OCI-LY1 (cell line): ENCODE measurements at regions not wholly inside any gene's neighbourhood (a gene's known extent, or its start where the extent isn't known, plus 50 kb on each side); places are given as distances from the start of the nearest gene placed in this dataset.

Experiments used
- H2AFZ ChIP-seq: fragments of 200-600 bp; sonication (generic), shearing (Covaris generic); 2 replicates; pipeline ENCODE4 v1.6.0; 2014; ENCODE audit warnings: antibody characterized with exemption, mild to moderate bottlenecking, low read length
- H3F3A ChIP-seq: fragments of 200-600 bp; sonication (generic), shearing (Covaris generic); 2 replicates; pipeline ENCODE4 v1.6.0; 2014; ENCODE audit warnings: mild to moderate bottlenecking, antibody characterized with exemption, low read length, moderate library complexity; ENCODE audit not compliant: insufficient read depth
- H3K27ac ChIP-seq: fragments of 200-600 bp; sonication (generic); 2 replicates; pipeline ENCODE4 v1.5.1; 2014; ENCODE audit warnings: low read length, mixed run types, mild to moderate bottlenecking, low read depth; ENCODE audit not compliant: poor library complexity, severe bottlenecking
- H3K27me3 ChIP-seq: fragments of 200-600 bp; sonication (generic); 2 replicates; pipeline ENCODE4 v1.6.0; 2014; ENCODE audit warnings: antibody characterized with exemption, mild to moderate bottlenecking, low read length, moderate library complexity; ENCODE audit not compliant: insufficient read depth
- H3K36me3 ChIP-seq: fragments of 200-600 bp; sonication (generic); 2 replicates; pipeline ENCODE4 v1.6.1; 2014; ENCODE audit warnings: mild to moderate bottlenecking, antibody characterized with exemption, low read length, moderate library complexity, mixed read lengths; ENCODE audit not compliant: insufficient read depth
- H3K4me1 ChIP-seq: fragments of 200-600 bp; sonication (generic); 2 replicates; pipeline ENCODE4 v1.5.1; 2014; ENCODE audit warnings: mild to moderate bottlenecking, low read length, moderate library complexity; ENCODE audit not compliant: insufficient read depth, severe bottlenecking
- H3K4me2 ChIP-seq: fragments of 200-600 bp; sonication (generic), shearing (Covaris generic); 2 replicates; pipeline ENCODE4 v1.6.1; 2014; ENCODE audit warnings: low read length
- H3K4me3 ChIP-seq: fragments of 200-600 bp; sonication (generic); 2 replicates; pipeline ENCODE4 v1.5.1; 2014; ENCODE audit warnings: low read length, low read depth, mild to moderate bottlenecking, mixed read lengths; ENCODE audit not compliant: poor library complexity, severe bottlenecking
- H3K79me2 ChIP-seq: fragments of 200-600 bp; shearing (Covaris generic); 2 replicates; pipeline ENCODE4 v1.6.1; 2016; ENCODE audit warnings: mixed run types, low read length, mixed read lengths; ENCODE audit not compliant: insufficient read depth
- H3K9ac ChIP-seq: fragments of 200-600 bp; sonication (generic), shearing (Covaris generic); 2 replicates; pipeline ENCODE4 v1.6.1; 2014; ENCODE audit warnings: mild to moderate bottlenecking, low read length, mixed read lengths
- H3K9me2 ChIP-seq: fragments of 200-600 bp; sonication (generic), shearing (Covaris generic); 2 replicates; pipeline ENCODE4 v1.6.1; 2014; ENCODE audit warnings: low read depth, mild to moderate bottlenecking, low read length, mixed read lengths
- H3K9me3 ChIP-seq: fragments of 200-600 bp; shearing (Covaris generic); 2 replicates; pipeline ENCODE4 v1.6.1; 2014; ENCODE audit warnings: low read length, mixed read lengths
- H4K20me1 ChIP-seq: fragments of 200-600 bp; sonication (generic), shearing (Covaris generic); 2 replicates; pipeline ENCODE4 v1.6.0; 2016; ENCODE audit warnings: mild to moderate bottlenecking, low read length; ENCODE audit not compliant: insufficient read depth
- CTCF ChIP-seq: fragments of 200-600 bp; sonication (generic), shearing (Covaris generic); IDR thresholded peaks from 2 replicates; pipeline ENCODE4 v1.5.1; 2017; ENCODE audit warnings: mild to moderate bottlenecking, antibody characterized with exemption, low read length, moderate library complexity, mixed read lengths
- EZH2 ChIP-seq: fragments of 200-600 bp; sonication (generic), shearing (Covaris generic); IDR thresholded peaks from 2 replicates; pipeline ENCODE4 v1.8.0; 2017; ENCODE audit warnings: borderline replicate concordance, mixed run types, mild to moderate bottlenecking, antibody characterized with exemption, low read length, moderate library complexity, mixed read lengths

DNA sequence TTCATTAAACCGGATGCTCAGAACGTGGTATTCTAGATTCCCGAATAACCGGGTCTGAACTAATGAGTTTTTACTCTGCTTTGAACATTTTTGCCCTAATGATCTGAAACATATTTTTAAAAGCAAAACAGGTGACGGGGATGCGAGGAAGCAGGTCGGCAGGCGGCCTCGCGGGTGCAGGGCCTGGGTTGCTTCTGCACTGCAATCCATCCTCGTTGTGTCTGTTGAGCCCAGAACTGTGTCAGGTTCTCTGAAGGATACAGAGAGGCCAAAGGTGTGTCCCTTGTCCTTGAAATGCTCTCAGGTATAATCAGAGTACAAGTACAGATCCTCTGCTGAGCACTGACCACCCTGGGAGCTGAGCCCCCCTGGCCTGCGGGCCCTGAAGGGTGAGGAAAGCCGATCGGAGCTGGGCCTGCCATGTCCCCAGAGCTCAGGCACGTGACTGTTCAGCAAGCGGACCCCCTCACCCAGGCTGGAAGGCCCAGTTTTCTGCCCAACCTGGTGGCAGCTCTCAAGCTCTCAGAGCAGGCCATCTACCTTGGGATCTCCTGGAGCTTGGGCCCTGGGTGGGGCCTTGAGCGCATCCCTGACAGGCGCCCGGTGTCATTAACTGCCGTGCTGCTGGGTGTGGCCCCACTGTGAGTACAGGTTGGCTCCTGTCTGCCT, 151.8 kb downstream of the OLFM1 start:
- Histone ChIP-seq H3K9me2 (no peaks in the 10 kb centered on the region), H3K36me3 (no peaks in the 10 kb centered on the region), H3K27ac (no peak overlapping the region), H3K4me3 (no peak overlapping the region), H4K20me1 (no peaks in the 10 kb centered on the region), H3K27me3 (0 out of 2 replicates have a peak, but pooled peaks cover under 1% of the 10 kb centered on the region), H3K9ac (no peak overlapping the region), H3F3A (no peaks in the 10 kb centered on the region), H3K4me2 (no peak overlapping the region), H3K79me2 (no peaks in the 10 kb centered on the region), H2AFZ (no peak overlapping the region), H3K4me1 (no peaks in the 10 kb centered on the region), H3K9me3 (no peaks in the 10 kb centered on the region)
- TF ChIP-seq CTCF (no peak), EZH2 (no peak)

GRCh38 chr9:135239769-135240141, 152.3 kb downstream of the OLFM1 start:
- Histone ChIP-seq H3K9me3 (no peaks in the 10 kb centered on the region), H3K79me2 (no peaks in the 10 kb centered on the region), H3K27me3 (no peaks in the 10 kb centered on the region), H3K27ac (no peak overlapping the region), H3K36me3 (no peaks in the 10 kb centered on the region), H4K20me1 (no peaks in the 10 kb centered on the region), H2AFZ (no peak overlapping the region), H3K4me1 (no peaks in the 10 kb centered on the region), H3K4me2 (no peak overlapping the region), H3K4me3 (no peak overlapping the region), H3K9ac (no peak overlapping the region), H3F3A (no peaks in the 10 kb centered on the region), H3K9me2 (no peaks in the 10 kb centered on the region)
- TF ChIP-seq CTCF, result no peak
- no peak for TF ChIP-seq EZH2

DNA sequence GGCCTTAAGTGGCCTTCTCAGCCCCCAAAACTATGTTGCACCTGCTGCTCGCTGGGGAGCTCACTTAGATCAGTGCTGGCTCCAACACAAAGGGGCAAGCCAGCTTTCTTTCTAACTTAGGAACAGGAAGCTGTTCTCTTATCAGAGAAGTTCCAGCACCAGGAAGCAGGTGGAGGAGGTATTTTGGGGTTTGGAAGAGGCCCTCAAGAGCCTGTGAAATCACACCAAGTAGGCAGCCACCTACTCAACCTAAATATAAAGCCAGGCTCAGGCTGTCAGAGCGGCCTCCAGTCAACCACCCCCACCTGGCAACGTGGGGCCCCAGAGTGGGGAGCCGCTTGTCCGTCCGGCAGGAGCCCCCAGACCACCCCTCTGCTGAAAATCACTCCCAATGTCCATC, 152.8 kb downstream of the OLFM1 start:
- no peaks in the 10 kb centered on the region for H3K79me2 ChIP-seq
- no peaks in the 10 kb centered on the region for H3K4me1 ChIP-seq
- H3K9ac ChIP-seq, result no peak overlapping the region
- TF ChIP-seq CTCF (no peak), EZH2 (no peak)
- no peak overlapping the region for H3K27ac ChIP-seq
- no peaks in the 10 kb centered on the region for H3K9me3 ChIP-seq
- no peak overlapping the region for H3K4me3 ChIP-seq
- H3K9me2 ChIP-seq, result no peaks in the 10 kb centered on the region
- H3F3A ChIP-seq, result no peaks in the 10 kb centered on the region
- no peaks in the 10 kb centered on the region for H3K27me3 ChIP-seq
- H4K20me1 ChIP-seq, result no peaks in the 10 kb centered on the region
- no peak overlapping the region for H2AFZ ChIP-seq
- H3K36me3 ChIP-seq, result no peaks in the 10 kb centered on the region
- no peak overlapping the region for H3K4me2 ChIP-seq
